GM19468 (cell line): ENCODE measurements at regions not wholly inside any gene's neighbourhood (a gene's known extent, or its start where the extent isn't known, plus 50 kb on each side); places are given as distances from the start of the nearest gene placed in this dataset.

Experiments used
- ATAC-seq: cut with Tn5 transposase; IDR thresholded peaks from one replicate; pipeline ENCODE4 v1.9.1; 2021; ENCODE audit warnings: mild to moderate bottlenecking, moderate library complexity, moderate number of reproducible peaks; ENCODE audit not compliant: unreplicated experiment; ENCODE audit errors: extremely low read depth

GRCh38 chr6:148291876-148292275, 50.8 kb upstream of the SASH1 start:
- no peak for ATAC-seq
